ENCODE measurements at regions not wholly inside any gene's neighbourhood (a gene's known extent, or its start where the extent isn't known, plus 50 kb on each side); places are given as distances from the start of the nearest gene placed in this dataset.
"Not testable (repeated sequence)": the region's sequence is repeated elsewhere in the genome, so short reads cannot be mapped to it uniquely, and the experiment has no call there.

DNA sequence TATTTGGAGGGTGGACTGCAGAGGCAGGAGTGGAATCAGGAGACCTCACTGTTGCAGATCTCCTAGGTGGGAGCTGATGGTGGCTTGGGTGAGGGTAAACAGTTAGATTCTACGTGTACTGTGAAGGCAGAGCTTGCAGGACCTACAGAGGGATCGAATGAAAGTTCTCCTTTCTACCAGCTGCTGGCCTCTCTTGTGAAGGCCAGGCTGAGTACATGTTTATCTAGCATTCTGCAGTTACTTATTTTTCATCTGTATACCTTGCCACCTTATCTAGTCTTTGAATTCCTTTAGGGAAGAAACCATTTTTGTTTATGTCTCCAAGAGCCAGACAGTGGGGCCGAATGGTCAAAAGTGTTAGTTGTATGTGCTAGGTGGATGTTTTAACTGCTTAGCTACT is 57.6 kb downstream of the PTTG1 start:
- no peak for DNase-seq (ENCODE audit: low read depth in 2 of 3, low spot score in 2 of 3)

DNA sequence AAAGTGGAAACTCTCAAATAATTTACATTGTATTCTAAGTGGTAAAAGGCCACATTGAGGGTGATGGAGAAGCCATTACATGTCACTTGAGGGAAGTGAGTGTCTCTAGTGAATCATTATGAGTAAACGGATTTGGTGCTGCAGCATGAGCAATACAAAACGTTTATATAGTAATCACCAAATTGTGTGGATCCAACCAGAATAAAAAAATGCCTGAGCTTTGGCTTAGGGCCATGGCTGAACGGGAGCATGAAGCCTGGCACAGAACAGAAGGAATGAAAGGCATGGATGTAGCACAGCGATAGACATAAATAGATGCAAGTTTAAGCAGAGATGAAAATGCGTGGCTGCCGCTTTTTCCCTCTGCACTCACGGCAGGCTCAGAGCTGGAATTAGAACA is 58.3 kb downstream of the PTTG1 start:
- no peak for DNase-seq (ENCODE audit: low read depth in 2 of 3, low spot score in 2 of 3)

DNA sequence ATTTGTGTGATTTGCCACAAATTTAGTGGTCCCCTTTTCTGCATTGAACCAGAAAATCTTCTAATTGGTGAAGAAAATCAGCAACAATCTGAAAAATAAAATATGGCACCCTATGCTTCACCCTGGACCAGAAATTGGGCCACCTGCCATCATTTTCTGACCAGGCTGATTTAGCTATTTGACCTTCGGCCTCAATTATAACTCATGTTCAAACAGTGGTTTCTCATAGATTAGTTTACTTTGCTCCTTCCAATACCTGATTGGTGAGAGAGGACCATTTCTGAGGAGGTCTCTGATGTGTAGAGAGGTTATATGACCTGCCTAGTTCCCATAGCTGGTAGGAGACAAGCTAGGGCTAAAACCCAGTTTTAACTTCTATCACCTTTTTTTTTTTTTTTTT is 59.0 kb downstream of the PTTG1 start:
- DNase-seq (ENCODE audit: low read depth in 2 of 3, low spot score in 2 of 3), result no peak

DNA sequence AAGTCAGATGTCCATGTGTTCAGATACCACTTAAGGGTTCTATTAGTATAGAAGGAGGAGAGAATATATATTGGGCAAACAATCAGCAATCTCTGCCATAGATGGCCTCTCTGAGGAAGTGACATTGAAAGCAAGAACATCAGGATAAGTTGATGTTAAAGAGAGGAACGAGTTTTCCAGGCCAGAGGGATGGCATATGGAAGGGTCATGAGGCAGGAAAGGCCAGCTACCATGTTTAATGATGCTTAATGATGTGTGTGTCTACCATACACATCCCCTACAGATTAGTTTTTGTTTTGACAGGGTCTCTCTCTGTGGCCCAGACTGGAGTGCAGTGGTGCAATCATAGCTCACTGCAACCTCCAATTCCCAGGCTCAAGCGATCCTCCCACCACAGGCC is 63.0 kb downstream of the PTTG1 start:
- no peak for DNase-seq (ENCODE audit: low read depth in 2 of 3, low spot score in 2 of 3)

DNA sequence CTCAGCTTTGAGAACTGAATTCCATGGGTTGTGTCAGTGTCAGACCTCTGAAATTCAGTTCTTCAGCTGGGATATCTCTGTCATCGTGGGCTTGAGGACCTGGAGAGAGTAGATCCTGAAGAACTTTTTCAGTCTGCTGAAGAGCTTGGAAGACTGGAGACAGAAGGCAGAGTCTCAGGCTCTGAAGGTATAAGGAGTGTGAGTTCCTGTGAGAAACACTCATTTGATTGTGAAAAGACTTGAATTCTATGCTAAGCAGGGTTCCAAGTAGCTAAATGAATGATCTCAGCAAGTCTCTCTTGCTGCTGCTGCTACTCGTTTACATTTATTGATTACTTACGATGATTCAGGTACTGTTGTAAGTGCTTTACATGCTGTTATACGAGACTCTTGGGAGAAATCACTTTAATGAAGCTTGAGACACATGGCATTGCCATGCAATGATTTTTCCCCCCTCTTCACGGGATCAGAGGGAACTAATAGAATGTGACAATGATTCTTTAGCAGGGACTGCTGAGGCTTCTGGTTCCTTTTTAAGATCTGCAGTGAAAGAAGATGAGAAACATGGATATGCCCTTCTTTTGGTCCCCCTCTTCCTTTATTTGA is 63.8 kb downstream of the PTTG1 start:
- DNase-seq (ENCODE audit: low read depth in 2 of 3, low spot score in 2 of 3), result no peak

DNA sequence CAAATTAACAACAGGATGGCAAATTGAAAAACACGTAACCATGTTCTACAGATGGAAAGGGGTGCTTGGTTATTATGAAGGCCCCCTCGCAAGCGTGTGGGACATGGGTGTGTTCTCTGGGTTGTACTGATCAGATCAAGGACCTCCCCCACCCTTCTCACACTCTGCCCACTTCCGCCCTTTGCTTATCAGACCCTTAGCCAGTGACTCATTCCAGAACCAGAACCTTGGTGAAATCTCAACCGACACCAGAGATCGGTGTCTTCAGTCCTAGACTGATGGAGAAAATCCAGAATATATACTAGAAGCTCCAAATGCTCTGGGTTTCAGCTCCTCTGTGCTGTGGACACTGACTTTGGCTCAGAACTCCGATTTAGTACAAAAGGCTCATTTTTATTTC is 64.9 kb downstream of the PTTG1 start:
- DNase-seq (ENCODE audit: low read depth in 2 of 3, low spot score in 2 of 3), result no peak

DNA sequence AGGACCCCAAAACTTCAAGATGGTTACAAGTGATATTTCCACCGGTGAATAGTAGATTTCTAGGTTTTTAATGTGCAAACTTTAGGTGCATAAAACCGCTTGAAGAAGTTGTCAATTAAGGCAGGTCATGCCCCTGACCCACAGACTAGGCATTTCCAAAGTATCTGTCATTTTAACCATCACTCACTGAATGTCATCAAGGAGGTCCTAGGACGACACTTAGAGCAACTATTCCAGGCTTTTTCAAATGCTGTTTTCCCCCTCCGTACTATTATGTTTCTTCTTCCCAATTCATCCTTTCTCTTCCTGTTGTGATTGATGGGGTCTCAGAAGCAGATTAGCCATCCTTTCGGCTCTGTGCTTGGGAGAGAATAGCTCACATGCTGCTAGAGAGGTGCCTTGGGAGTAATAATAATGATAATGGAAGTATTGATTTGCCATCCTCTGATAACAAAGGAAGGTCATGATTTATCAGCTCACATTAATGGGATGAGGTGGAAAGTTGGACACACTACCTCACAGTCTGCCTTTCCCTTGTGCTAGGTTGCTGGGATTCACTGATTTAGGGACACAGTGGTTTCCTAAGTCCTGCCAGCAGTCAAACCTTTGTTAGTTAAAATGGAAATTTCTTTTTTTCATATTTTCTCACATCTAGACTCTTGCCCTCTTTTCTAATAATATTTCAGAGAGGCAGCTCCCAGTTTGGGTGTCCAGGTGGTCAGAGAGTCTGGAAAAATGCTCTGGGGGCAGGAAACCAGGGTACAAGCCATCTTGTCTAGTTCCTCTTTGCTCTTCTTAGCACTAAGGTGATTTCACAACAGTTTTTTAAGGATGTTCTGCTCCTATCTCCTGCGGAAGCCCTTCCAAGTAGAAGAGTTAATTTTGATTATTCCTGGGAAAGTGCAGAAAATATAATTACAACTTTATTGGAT is 67.0 kb downstream of the PTTG1 start:
- no peak for DNase-seq (ENCODE audit: low read depth in 2 of 3, low spot score in 2 of 3)

DNA sequence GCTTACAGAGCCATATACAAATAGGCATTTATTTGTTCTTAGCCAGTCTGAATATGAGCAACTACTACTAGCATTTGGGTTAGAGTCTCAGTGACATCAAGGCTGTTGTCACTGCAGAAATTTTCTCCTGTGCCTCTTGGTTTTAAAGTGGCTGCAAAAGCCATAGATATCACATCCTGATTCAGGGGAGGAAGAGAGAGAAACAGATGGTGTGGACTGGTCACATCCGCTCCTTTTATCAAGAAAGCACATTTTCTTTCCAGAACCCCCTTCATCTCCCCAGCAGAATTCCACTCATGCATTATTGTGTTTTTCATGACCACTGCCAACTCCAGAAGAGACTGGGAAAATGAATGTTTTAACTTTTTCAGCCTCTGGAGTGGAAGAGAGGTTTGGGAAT is 69.8 kb downstream of the PTTG1 start:
- DNase-seq (ENCODE audit: low read depth in 2 of 3, low spot score in 2 of 3), result no peak

DNA sequence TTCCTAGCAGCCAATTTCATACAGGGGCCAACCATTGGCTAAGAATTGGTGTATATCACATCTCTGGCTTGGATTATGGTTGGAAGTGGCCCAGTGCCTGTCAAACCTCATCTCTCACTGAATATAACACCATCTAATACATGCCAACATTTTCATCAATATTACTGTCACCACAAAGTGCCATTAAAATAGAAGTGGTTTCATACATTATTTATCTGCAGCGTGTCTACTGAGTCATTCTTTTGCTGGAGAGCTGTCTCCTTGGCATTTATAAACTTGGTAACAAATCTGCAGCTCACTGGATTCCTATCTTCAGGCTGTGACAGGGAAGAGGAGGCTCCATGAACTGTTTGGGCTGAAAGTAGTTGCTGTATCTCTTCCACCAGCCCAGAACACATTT is 70.9 kb downstream of the PTTG1 start:
- DNase-seq (ENCODE audit: low read depth in 2 of 3, low spot score in 2 of 3), result no peak

DNA sequence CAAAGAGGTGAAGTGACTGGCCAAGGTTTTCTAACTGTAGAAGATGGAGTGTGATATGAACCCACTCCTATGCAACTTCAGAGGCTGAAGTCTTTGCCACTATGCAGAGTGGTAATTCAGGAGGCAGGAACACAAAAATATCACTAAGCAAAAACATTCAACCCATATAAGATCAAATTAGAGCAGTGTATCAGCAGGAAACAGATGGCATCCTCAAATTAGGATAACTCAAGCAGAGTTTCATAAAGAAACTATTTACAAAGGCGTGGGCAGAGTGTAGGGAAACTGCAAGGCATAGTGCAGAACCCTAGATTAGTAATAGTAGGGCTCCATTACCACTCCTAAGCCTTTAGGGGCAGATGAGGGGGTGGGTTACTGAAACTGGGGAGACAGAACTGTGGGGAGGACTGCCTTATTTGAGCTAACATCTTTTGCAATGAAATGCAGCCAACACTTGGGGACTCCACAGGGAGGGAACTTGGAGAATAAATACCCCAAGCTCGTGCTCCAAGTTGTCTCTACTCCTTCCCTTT is 72.2 kb downstream of the PTTG1 start:
- no peak for DNase-seq (ENCODE audit: low read depth in 2 of 3, low spot score in 2 of 3)

DNA sequence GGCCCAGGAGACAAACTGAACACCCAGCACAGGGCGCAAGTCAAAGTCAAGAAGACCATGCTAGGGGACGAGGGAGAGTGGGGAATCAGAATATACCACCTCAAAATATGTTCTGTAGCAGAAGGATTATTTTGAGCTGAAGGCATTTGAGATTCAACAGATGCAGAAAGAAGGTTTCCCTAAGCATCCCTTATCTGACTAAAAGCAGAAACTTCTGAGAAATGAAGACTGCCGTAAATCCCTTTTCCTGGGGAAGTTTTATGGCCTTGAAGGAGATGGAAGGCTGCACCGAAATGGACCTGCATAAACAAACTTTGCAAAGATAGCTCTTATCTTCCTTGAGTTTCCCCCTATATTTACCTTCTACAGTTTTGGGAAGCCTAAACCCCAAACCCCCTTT is 72.8 kb downstream of the PTTG1 start:
- no peak for DNase-seq (ENCODE audit: low read depth in 2 of 3, low spot score in 2 of 3)

DNA sequence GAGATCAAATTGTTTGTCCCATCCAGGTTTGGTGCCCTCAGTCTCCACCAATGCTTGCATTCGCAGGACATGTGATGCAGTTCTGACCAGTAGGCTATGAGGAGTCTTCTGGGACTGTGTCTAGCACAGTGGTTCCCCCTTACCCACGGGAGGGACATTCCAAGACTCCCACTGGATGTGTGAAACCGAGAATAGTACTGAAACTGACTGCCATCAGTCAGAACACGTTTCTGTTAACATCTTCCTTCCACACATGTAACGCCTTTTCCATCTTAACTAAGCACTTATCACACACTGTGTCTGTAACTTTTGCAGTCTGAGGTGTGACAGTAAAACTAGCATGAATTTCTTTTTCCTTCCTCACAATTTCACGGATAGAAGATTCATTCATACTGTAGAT is 74.7 kb downstream of the PTTG1 start:
- DNase-seq (ENCODE audit: low read depth in 2 of 3, low spot score in 2 of 3), result no peak

DNA sequence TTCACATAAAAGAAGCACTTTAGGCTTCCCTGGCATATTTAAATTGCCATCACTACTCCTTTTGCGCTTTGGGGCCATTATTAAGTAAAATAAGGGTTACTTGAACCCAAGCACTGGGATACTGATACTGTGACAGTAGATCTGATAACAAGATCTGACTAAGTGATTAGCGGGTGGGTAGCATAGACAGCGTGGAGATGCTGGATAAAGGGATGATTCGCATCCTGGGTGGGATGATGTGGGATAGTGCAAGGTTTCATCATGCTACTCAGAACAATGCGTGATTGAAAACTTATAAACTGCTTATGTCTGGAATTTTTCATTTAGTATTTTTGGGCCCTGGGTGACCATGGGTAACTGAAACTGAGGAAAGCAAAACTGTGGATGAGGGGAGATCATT is 75.1 kb downstream of the PTTG1 start:
- no peak for DNase-seq (ENCODE audit: low read depth in 2 of 3, low spot score in 2 of 3)

DNA sequence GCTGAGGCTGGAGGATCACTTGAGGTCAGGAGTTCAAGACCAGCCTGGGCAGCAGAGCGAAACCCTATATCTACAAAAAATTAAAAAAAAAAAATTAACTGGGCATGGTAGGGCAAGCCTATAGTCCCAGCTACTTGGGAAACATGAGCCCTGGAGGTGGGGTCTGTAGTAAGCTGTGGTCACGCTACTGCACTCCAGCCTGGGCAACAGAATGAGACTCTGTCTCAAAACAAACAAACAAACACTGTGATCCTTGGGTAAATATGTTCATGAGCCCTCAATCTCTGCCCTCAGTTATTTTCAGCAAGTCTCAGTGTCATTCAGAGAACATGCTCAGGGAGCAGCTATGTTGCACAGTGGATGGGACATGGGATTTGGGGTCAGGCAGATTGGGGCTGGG is 76.2 kb downstream of the PTTG1 start:
- no peak for DNase-seq (ENCODE audit: low read depth in 2 of 3, low spot score in 2 of 3)

DNA sequence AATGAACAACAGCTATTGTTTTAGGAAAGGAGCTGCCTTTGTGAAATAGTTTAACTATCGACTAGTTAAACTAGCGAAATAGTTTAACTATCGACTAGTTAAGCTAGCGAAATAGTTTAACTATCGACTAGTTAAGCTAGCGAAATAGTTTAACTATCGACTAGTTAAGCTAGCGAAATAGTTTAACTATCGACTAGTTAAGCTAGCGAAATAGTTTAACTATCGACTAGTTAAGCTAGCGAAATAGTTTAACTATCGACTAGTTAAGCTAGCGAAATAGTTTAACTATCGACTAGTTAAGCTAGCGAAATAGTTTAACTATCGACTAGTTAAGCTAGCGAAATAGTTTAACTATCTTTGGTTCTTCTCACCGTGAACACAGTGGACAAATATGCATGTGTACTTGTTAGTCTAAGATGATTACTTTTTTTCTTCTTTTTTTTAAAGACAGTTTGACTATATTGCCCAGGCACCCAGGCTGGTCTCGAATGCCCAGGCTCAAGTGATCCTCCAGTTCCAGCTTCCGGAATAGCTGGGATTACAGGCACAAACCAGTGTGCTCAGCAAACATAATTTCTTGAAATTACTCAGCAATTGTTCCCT is 76.9 kb downstream of the PTTG1 start:
- not testable (repeated sequence) for DNase-seq (ENCODE audit: low read depth in 2 of 3, low spot score in 2 of 3)

DNA sequence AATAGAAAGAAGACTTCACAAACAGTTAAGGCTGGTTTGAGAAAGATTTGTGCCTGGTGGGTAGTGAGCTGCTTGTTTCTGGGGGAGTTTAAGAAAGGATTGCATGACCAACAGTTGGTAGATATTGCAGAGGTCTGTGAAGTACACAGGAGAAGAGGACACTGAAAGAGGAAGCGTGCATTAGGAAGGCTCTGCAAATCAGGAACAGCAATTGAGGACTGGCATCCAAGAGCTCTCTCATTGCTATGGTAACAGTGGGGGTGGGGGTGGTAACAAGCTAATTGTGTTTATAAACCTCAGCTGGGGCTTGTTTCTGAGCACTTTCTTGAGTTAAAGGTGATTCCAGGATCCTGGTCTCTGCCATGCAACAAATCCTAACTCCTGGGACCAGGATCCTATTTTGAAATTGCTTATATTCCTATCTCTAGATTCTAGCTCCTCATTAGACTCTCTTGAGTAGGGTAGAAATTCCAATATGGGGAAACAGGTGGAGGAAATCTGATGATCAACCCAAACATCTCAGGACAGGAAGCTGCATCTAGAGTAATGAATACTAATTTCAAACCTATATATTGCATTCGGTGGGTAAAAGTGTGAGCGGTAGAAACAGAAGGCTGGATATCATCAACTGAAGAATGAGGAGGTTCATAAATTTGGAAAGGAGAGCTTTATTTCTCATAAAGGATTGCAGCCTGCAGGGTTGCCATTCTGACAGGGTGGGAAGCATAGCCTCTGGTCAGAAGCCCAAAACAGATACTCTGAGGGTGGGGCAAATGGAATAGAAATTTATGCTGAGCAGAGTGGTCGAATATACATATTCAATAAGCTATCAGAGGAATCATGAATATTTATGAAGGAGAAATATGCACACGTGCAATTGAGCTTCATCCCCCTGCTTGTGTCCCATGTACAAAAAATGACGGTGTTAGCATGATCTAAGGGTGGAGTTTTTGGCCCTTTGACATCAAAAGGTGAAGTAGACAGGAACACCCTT is 79.4 kb downstream of the PTTG1 start:
- no peak for DNase-seq (ENCODE audit: low read depth in 2 of 3, low spot score in 2 of 3)

DNA sequence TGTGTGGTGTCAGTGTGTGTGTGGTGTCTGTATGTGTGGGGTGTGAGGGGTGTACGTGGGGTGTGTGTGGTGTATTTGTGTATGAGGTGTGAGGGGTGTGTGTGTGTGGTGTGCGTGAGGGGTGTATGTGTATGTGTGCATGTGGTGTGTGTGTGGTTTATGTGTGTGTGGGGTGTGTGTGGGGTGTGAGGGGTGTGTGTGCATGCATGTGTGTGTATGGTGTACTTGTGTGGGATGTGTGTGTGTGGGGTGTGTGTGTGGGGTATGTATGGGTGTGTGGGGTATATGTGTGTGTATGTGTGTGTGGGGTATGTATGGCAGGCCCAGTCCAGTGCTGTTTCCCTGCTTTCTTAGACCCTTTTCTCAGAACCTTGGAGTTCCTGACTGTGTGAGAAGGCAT is 83.3 kb downstream of the PTTG1 start:
- DNase-seq (ENCODE audit: low read depth in 2 of 3, low spot score in 2 of 3), result no peak

DNA sequence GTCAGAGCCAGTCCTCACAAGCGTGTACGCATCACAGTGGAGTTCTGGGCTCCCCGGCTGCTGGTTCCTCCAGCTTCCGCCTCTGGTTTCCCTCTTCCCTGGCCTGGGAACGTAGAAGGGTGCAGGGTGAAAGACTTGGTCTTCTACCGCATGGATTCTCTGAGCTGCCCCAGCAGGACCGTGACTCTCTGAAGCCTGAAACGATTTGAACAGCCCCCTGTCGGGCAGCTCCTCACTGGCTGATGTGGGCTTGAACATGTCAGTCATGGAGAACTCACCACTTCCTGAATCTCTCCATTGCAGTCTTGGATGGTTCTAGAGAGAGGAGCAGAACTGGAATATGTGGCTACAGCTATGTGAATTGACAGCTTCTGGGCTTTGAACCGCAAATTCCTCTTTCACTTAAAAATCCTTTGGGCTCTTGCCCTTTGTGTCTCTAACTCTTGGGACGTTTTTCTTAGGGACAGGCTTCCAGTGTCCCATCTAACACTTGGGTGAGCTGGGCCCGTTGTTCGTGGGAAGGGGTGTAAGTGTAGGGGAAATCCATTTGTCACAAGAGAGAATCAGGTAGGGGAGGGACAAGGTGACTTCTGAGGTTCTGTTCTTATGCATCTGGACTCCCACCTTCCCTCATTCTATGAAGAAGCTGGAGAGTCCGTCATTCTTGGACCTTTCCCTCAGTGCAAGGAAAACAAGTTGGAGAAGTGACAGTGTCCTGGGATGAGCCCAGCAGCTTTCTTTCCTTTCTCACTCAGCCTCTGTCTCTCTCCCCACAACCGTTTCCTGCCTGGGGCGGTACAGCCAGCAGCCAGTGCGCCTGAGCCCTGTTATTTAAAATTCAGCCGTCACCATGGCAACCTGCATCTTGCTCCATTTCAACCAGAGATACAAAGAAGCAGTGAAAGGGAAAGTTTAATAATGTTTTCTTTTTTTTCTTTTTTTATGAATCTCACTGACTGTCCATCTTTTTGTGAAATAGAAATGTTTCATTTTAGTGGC is 84.7 kb downstream of the PTTG1 start:
- peak in 1 of 3 experiments; percentile 39 for DNase-seq (ENCODE audit: low read depth in 2 of 3, low spot score in 2 of 3)

DNA sequence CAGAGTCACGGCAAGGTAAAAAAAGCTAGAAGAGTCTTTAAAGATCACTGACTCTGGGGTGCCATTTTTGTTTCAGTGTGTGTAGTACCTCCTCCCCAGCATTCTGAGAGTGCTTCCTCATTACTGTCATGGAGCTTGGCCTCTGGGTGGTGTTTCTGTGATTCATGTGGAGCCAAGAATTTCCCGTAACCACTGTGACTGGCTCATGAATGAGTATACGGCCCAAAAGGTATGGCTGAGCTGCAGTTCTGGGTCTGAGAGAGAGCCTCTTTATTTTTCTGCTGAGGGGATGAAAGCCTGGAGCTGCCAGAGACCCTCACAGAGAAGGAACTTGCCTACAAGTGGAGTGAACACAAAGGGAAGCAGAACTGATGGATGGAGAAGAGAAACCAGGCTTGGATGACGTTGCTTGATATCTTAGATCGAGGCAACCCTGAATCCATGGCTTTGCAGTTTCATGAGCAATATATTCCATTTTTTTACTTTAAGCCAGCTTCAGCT is 85.6 kb downstream of the PTTG1 start:
- no peak for DNase-seq (ENCODE audit: low read depth in 2 of 3, low spot score in 2 of 3)
